Kidney (tissue), 13 donors: ENCODE measurements at regions not wholly inside any gene's neighbourhood (a gene's known extent, or its start where the extent isn't known, plus 50 kb on each side); places are given as distances from the start of the nearest gene placed in this dataset.

ENCODE experiments used
- DNase-seq, 5 donors: peaks; one replicate each; pipeline ENCODE4 v3.0.0-alpha.2; 2013 to 2020
- FAIRE-seq: peaks from 2 replicates; lab custom pipeline; 2012; peaks lifted over from hg19 to GRCh38; lab: Jason Lieb, UNC
- H3K27ac ChIP-seq, 2 donors: one replicate each; pipeline ENCODE4 v1.7.0; 2013; ENCODE audit warnings: low read depth in 2 of 2, low read length in 2 of 2, inconsistent platforms in 1 of 2
- H3K27me3 ChIP-seq: one replicate; pipeline ENCODE4 v1.7.1; 2013; ENCODE audit warnings: low read length, inconsistent platforms; ENCODE audit not compliant: control insufficient read depth, insufficient read depth
- H3K36me3 ChIP-seq, 3 donors: one replicate each; pipeline versions ENCODE4 v1.7.0 to v1.7.1; 2013; ENCODE audit warnings: low read length in 3 of 3, control low read depth in 1 of 3, inconsistent platforms in 1 of 3; ENCODE audit not compliant: insufficient read depth in 3 of 3, control insufficient read depth in 2 of 3
- H3K4me1 ChIP-seq, 3 donors: one replicate each; pipeline versions ENCODE4 v1.7.0 to v1.7.1; 2013; ENCODE audit warnings: low read length in 3 of 3, inconsistent platforms in 1 of 3, low read depth in 1 of 3; ENCODE audit not compliant: control insufficient read depth in 2 of 3, insufficient read depth in 2 of 3
- H3K4me3 ChIP-seq, 3 donors: one replicate each; pipeline versions ENCODE4 v1.7.0 to v1.8.1; 2013; ENCODE audit warnings: low read length in 3 of 3, control low read depth in 1 of 3, inconsistent platforms in 1 of 3
- H3K9ac ChIP-seq, 3 donors: one replicate each; pipeline versions ENCODE4 v1.7.0 to v1.7.1; 2013; ENCODE audit warnings: low read length in 3 of 3, control low read depth in 1 of 3, inconsistent platforms in 1 of 3
- H3K9me3 ChIP-seq, 3 donors: one replicate each; pipeline versions ENCODE4 v1.7.0 to v1.7.1; 2013; ENCODE audit warnings: low read length in 3 of 3, control low read depth in 1 of 3, inconsistent platforms in 1 of 3; ENCODE audit not compliant: control insufficient read depth in 2 of 3, insufficient read depth in 1 of 3
- CTCF ChIP-seq: IDR thresholded peaks from 3 replicates; pipeline ENCODE4 v1.5.1; 2012; ENCODE audit warnings: mild to moderate bottlenecking, moderate library complexity, borderline replicate concordance; ENCODE audit not compliant: insufficient read depth; ENCODE audit errors: extremely low read depth
- intact Hi-C: fragments of 100-400 bp; cut with DNase I; formaldehyde crosslinking; loops from one replicate; pipeline ENCODE4 v1.11.1; 2022
- donor health status: control.
- donor health status: control.
- donor health status: control.
- donor health status: control.
- donor health status: control.
- donor health status: DM: yes; HTN: yes; CAD: no.
- donor health status: Normal renal cell carcinoma (clear cell type).

- no peak overlapping the region for H3K27ac ChIP-seq
- no peak for TF ChIP-seq CTCF
- no peaks in the 10 kb centered on the region for H3K36me3 ChIP-seq
- DNase-seq (peak in 2 of 5 donors; percentile 8 to 35), FAIRE-seq (no peak)
- intact Hi-C loops, result no loop called here
- no peak overlapping the region for H3K9ac ChIP-seq
- no peaks in the 10 kb centered on the region for H3K9me3 ChIP-seq
- no peak overlapping the region for H3K4me3 ChIP-seq
- no peaks in the 10 kb centered on the region for H3K27me3 ChIP-seq
- H3K4me1 ChIP-seq, result no peaks in the 10 kb centered on the region
Observed at GRCh38 chr20:11861479-11861878, 56.2 kb upstream of the BTBD3 start.

GRCh38 chr20:11867291-11867919 is 50.3 kb upstream of the BTBD3 start:
- no peak for TF ChIP-seq CTCF
- FAIRE-seq (no peak), DNase-seq (no peak)
- Histone ChIP-seq H3K9ac (no peak overlapping the region), H3K9me3 (no peaks in the 10 kb centered on the region), H3K4me1 (no peaks in the 10 kb centered on the region), H3K36me3 (no peaks in the 10 kb centered on the region), H3K27ac (no peak overlapping the region), H3K27me3 (no peaks in the 10 kb centered on the region), H3K4me3 (no peak overlapping the region)
- intact Hi-C loops, result no loop called here
